Spleen (tissue), 7 donors: ENCODE measurements at regions not wholly inside any gene's neighbourhood (a gene's known extent, or its start where the extent isn't known, plus 50 kb on each side); places are given as distances from the start of the nearest gene placed in this dataset.
"Not testable (repeated sequence)": the region's sequence is repeated elsewhere in the genome, so short reads cannot be mapped to it uniquely, and the experiment has no call there.

ENCODE experiments used
- POLR2A ChIP-seq, 3 donors: fragments of 450-650 bp; IDR thresholded peaks; one replicate each; pipeline ENCODE4 v1.5.1; 2017; ENCODE audit warnings: antibody characterized with exemption in 3 of 3, mild to moderate bottlenecking in 1 of 3
- TF ChIP-seq, protein P1 (sequence below), 11 experiments: fragments of 200-600 bp in 7 of 11; fragments of 450-650 bp in 4 of 11; sonication (generic) in 4 of 11; IDR thresholded peaks in 8 of 11; conservative IDR thresholded peaks in 3 of 11; 1 replicate in 7 of 11; 2 replicates in 4 of 11; pipeline versions ENCODE4 v1.4.0 to v1.8.0; 2016 to 2021; ENCODE audit warnings: antibody characterized with exemption in 11 of 11, inconsistent platforms in 4 of 11, mild to moderate bottlenecking in 1 of 11
- donor health status: DM: no; HTN: no; CAD: no; lungs with moderate emphysema.
- donor health status: DM: no; HTN: no; CAD: no.
- donor health status: DM: no; HTN: no; CAD: no.

DNA sequence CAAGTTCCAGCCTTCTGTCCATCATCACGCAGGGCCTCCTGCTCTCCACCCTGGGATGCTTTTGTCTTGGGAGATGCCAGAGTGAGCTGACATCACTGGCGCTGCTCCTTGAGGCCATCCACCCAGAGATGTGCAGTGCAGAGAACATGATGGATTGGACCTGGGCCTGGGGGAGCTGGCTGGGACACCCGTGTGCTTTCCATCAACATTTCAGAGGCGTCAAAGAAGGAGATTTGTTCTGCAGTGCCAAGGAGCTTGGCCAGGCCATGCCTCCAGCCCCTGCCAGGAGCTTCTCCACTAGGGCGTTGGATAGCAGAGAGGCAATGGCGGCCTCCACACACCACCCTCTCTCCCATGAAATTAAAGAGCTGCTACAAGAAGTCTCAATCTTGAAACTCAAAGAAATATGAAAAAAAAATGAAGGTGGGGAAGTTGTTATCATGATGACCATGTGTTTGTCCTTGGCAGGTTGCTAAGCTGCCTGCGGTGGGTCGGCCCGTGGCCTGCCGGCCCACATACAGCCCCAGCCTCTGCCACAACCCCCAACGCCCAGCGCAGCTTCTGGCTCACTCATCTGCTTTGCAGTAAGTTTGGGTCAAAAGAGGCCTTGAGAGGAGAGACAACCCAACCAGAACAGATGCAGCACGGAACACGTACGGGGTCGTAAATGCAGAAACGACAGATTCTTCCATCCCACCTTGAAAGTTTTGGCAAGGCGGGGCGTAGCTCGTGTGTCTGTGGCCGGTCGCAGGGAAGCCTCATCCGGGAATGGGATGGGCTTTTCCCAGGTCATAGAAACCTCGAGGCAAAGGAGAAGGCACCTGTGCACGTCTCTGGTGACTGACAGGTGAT lies 196.0 kb downstream of the NPIPB11 start:
- TF ChIP-seq, protein P1, sequence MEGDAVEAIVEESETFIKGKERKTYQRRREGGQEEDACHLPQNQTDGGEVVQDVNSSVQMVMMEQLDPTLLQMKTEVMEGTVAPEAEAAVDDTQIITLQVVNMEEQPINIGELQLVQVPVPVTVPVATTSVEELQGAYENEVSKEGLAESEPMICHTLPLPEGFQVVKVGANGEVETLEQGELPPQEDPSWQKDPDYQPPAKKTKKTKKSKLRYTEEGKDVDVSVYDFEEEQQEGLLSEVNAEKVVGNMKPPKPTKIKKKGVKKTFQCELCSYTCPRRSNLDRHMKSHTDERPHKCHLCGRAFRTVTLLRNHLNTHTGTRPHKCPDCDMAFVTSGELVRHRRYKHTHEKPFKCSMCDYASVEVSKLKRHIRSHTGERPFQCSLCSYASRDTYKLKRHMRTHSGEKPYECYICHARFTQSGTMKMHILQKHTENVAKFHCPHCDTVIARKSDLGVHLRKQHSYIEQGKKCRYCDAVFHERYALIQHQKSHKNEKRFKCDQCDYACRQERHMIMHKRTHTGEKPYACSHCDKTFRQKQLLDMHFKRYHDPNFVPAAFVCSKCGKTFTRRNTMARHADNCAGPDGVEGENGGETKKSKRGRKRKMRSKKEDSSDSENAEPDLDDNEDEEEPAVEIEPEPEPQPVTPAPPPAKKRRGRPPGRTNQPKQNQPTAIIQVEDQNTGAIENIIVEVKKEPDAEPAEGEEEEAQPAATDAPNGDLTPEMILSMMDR (IDR thresholded peaks at IDR 0.05 in 8 of 11, conservative IDR thresholded peaks at IDR 0.05 in 3 of 11) = not testable (repeated sequence)
- TF ChIP-seq POLR2A (IDR thresholded peaks at IDR 0.05) = not testable (repeated sequence)
